ENCODE measurements at regions not wholly inside any gene's neighbourhood (a gene's known extent, or its start where the extent isn't known, plus 50 kb on each side); places are given as distances from the start of the nearest gene placed in this dataset.

- no peak for TF ChIP-seq CTCF (IDR thresholded peaks at IDR 0.05)
- no peak for TF ChIP-seq POLR2A (IDR thresholded peaks at IDR 0.05)
- TF ChIP-seq EP300 (IDR thresholded peaks at IDR 0.05) = no peak
- TF ChIP-seq POLR2AphosphoS5 (IDR thresholded peaks at IDR 0.05) = no peak
These were observed 633.6 kb upstream of the FTMT start for GRCh38 chr5:121218086-121218485.
